Stomach (tissue), 8 donors: ENCODE measurements at regions not wholly inside any gene's neighbourhood (a gene's known extent, or its start where the extent isn't known, plus 50 kb on each side); places are given as distances from the start of the nearest gene placed in this dataset.

ENCODE experiments used
- DNase-seq, 2 donors: peaks; one replicate each; pipeline versions ENCODE4 v3.0.0 to v3.0.0-alpha.2; 2013 to 2019
- H3K27ac ChIP-seq, 5 donors: fragments of 200-600 bp in 4 of 5; sonication (generic) in 4 of 5; one replicate each; pipeline ENCODE4 v1.5.1; 2013 to 2019; ENCODE audit warnings: mild to moderate bottlenecking in 1 of 5, moderate library complexity in 1 of 5
- H3K27me3 ChIP-seq, 3 donors: fragments of 200-600 bp; sonication (generic); one replicate each; pipeline ENCODE4 v1.5.1; 2017 to 2019; ENCODE audit warnings: mixed run types in 1 of 3
- H3K36me3 ChIP-seq, 4 donors: fragments of 200-600 bp; sonication (generic); 1 replicate in 3 of 4; 2 replicates in 1 of 4; pipeline ENCODE4 v1.5.1; 2016 to 2019
- H3K4me1 ChIP-seq, 4 donors: fragments of 200-600 bp; sonication (generic); one replicate each; pipeline ENCODE4 v1.5.1; 2016 to 2019
- H3K4me3 ChIP-seq, 4 donors: fragments of 200-600 bp; sonication (generic) in 3 of 4; one replicate each; pipeline ENCODE4 v1.5.1; 2016 to 2019; ENCODE audit warnings: mild to moderate bottlenecking in 1 of 4
- H3K9me3 ChIP-seq, 4 donors: fragments of 200-600 bp; sonication (generic); one replicate each; pipeline ENCODE4 v1.5.1; 2016 to 2019
- CTCF ChIP-seq, 7 experiments: fragments of 450-650 bp in 4 of 7; fragments of 200-600 bp in 3 of 7; sonication (generic) in 3 of 7; IDR thresholded peaks; one replicate each; pipeline ENCODE4 v1.5.1; 2016 to 2019; ENCODE audit warnings: antibody characterized with exemption in 7 of 7, control low read depth in 2 of 7, mild to moderate bottlenecking in 1 of 7
- EP300 ChIP-seq: sonication (generic); formaldehyde crosslinking; IDR thresholded peaks from one replicate; pipeline ENCODE4 v1.6.1; 2017; ENCODE audit warnings: antibody characterized with exemption
- POLR2A ChIP-seq, 4 donors: fragments of 450-650 bp; IDR thresholded peaks; one replicate each; pipeline ENCODE4 v1.6.1; 2016; ENCODE audit warnings: antibody characterized with exemption in 4 of 4, control low read depth in 2 of 4, mild to moderate bottlenecking in 1 of 4, moderate library complexity in 1 of 4
- POLR2AphosphoS5 ChIP-seq, 3 donors: sonication (generic); formaldehyde crosslinking; IDR thresholded peaks; one replicate each; pipeline ENCODE4 v1.6.1; 2016; ENCODE audit warnings: antibody characterized with exemption in 3 of 3
- WGBS, 5 donors: extraction: QIAGEN DNeasy Blood & Tissue Kit in 3 of 5; methylation state at CpG; one replicate each; pipeline versions ENCODE4 v1.1.5 to v1.1.7; 2013 to 2018; 5-methylcytosine and 5-hydroxymethylcytosine counted together
- intact Hi-C: fragments of 100-400 bp; cut with DNase I; formaldehyde crosslinking; loops from one replicate; pipeline ENCODE4 v1.15.1; 2023; ENCODE audit warnings: low total_unique reads
- donor health status: healthy with polysubstance abuse.
- donor health status: Bipolar disorder and iron deficiency.
- donor health status: healthy.

GRCh38 chr6:125547381-125547780, 202.1 kb upstream of the HEY2 start:
- Histone ChIP-seq H3K9me3 (no peaks in the 10 kb centered on the region), H3K36me3 (no peaks in the 10 kb centered on the region), H3K4me3 (no peak overlapping the region), H3K27me3 (no peaks in the 10 kb centered on the region), H3K27ac (no peak overlapping the region), H3K4me1 (no peaks in the 10 kb centered on the region)
- intact Hi-C loops: no loop called here
- DNase-seq: no peak
- TF ChIP-seq EP300: no peak
- no peak for TF ChIP-seq CTCF (IDR thresholded peaks at IDR 0.05)
- no peak for TF ChIP-seq POLR2AphosphoS5 (IDR thresholded peaks at IDR 0.05)
- no peak for TF ChIP-seq POLR2A (IDR thresholded peaks at IDR 0.05)
- WGBS, 5 donors: 70 to 87% (median 75%) methylated on average over 1 of the region's 1 CpG

- no peaks in the 10 kb centered on the region for H3K9me3 ChIP-seq
- DNase-seq: no peak
- no peaks in the 10 kb centered on the region for H3K4me1 ChIP-seq
- no peak for TF ChIP-seq CTCF (IDR thresholded peaks at IDR 0.05)
- TF ChIP-seq POLR2AphosphoS5 (IDR thresholded peaks at IDR 0.05): no peak
- no peak for TF ChIP-seq POLR2A (IDR thresholded peaks at IDR 0.05)
- TF ChIP-seq EP300: no peak
- H3K36me3 ChIP-seq: no peaks in the 10 kb centered on the region
- no peaks in the 10 kb centered on the region for H3K27me3 ChIP-seq
- 71 to 91% (median 82%) methylated on average over 4 of the region's 4 CpGs for WGBS, 5 donors
- H3K27ac ChIP-seq: no peak overlapping the region
- intact Hi-C loops: no loop called here
- H3K4me3 ChIP-seq: no peak overlapping the region
These were observed 200.1 kb upstream of the HEY2 start for GRCh38 chr6:125549202-125549884.

- WGBS, 5 donors: 32 to 56% (median 49%) methylated on average over 6 of the region's 6 CpGs
- intact Hi-C loops: no loop called here
- no peak overlapping the region for H3K27ac ChIP-seq
These were observed 198.5 kb upstream of the HEY2 start for GRCh38 chr6:125550892-125551291.

GRCh38 chr6:125552819-125553218, 196.6 kb upstream of the HEY2 start:
- Histone ChIP-seq H3K36me3 (no peaks in the 10 kb centered on the region), H3K4me1 (no peaks in the 10 kb centered on the region), H3K4me3 (no peak overlapping the region), H3K27me3 (no peaks in the 10 kb centered on the region), H3K9me3 (no peaks in the 10 kb centered on the region), H3K27ac (no peak overlapping the region)
- 32 to 67% (median 52%) methylated on average over 1 of the region's 1 CpG for WGBS, 5 donors
- TF ChIP-seq EP300 (no peak), POLR2AphosphoS5 (IDR thresholded peaks at IDR 0.05) (no peak), CTCF (IDR thresholded peaks at IDR 0.05) (no peak), POLR2A (IDR thresholded peaks at IDR 0.05) (no peak)
- intact Hi-C loops: no loop called here
- DNase-seq: no peak

More at GRCh38 chr6:125550892-125551291, 198.5 kb upstream of the HEY2 start:
- Histone ChIP-seq H3K4me3 (no peak overlapping the region), H3K9me3 (no peaks in the 10 kb centered on the region), H3K27me3 (no peaks in the 10 kb centered on the region), H3K36me3 (no peaks in the 10 kb centered on the region), H3K4me1 (no peaks in the 10 kb centered on the region)
- DNase-seq: peak in 1 of 2 donors; percentile 34
- TF ChIP-seq POLR2A (IDR thresholded peaks at IDR 0.05) (no peak), CTCF (IDR thresholded peaks at IDR 0.05) (no peak), EP300 (no peak), POLR2AphosphoS5 (IDR thresholded peaks at IDR 0.05) (no peak)
